ENCODE measurements at regions not wholly inside any gene's neighbourhood (a gene's known extent, or its start where the extent isn't known, plus 50 kb on each side); places are given as distances from the start of the nearest gene placed in this dataset.

- TF ChIP-seq ZNF449 (tag by site-specific recombination; IDR thresholded peaks at IDR 0.05), result no peak
- no peak for TF ChIP-seq ZBTB6 (tag by site-specific recombination; IDR thresholded peaks at IDR 0.05)
- TF ChIP-seq ZBTB1 (tag by site-specific recombination; IDR thresholded peaks at IDR 0.05), result no peak
- no peak for TF ChIP-seq ZNF571 (tag by site-specific recombination; IDR thresholded peaks at IDR 0.05)
- no peak for TF ChIP-seq ZNF792 (tag by site-specific recombination; IDR thresholded peaks at IDR 0.05)
- TF ChIP-seq, protein P1, sequence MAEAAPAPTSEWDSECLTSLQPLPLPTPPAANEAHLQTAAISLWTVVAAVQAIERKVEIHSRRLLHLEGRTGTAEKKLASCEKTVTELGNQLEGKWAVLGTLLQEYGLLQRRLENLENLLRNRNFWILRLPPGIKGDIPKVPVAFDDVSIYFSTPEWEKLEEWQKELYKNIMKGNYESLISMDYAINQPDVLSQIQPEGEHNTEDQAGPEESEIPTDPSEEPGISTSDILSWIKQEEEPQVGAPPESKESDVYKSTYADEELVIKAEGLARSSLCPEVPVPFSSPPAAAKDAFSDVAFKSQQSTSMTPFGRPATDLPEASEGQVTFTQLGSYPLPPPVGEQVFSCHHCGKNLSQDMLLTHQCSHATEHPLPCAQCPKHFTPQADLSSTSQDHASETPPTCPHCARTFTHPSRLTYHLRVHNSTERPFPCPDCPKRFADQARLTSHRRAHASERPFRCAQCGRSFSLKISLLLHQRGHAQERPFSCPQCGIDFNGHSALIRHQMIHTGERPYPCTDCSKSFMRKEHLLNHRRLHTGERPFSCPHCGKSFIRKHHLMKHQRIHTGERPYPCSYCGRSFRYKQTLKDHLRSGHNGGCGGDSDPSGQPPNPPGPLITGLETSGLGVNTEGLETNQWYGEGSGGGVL (tag by site-specific recombination; IDR thresholded peaks at IDR 0.05), result no peak
- no peak for TF ChIP-seq ZNF221 (tag by site-specific recombination; IDR thresholded peaks at IDR 0.05; ENCODE audit: borderline replicate concordance)
- TF ChIP-seq ZNF561 (tag by site-specific recombination; IDR thresholded peaks at IDR 0.05; ENCODE audit: borderline replicate concordance), result no peak
- H3K4me3 ChIP-seq (ENCODE audit: low read depth, low read length), result no peak overlapping the region
- H3K4me1 ChIP-seq (ENCODE audit: control insufficient read depth, insufficient read depth, low read length), result no peaks in the 10 kb centered on the region
- H3K9me3 ChIP-seq (ENCODE audit: control insufficient read depth, insufficient read depth, low read depth, low read length), result no peaks in the 10 kb centered on the region; the same call in 1 of the 2 replicates
- POLR2A ChIA-PET, result no interaction called here
- H3K27ac ChIP-seq (ENCODE audit: extremely low read depth, low read depth, low read length), result no peak overlapping the region
- H3K36me3 ChIP-seq (ENCODE audit: control insufficient read depth in 2 of 2, insufficient read depth in 1 of 2, low read length in 2 of 2), result no peaks in the 10 kb centered on the region
- CTCF ChIA-PET, result interaction anchor here (0.6 kb wide), 1 partner anchor 715 kb away, joined by 3 read pairs; no protein-coding TSS in a partner anchor
Measured at GRCh38 chrX:66544181-66544580, 94.7 kb downstream of the EDA2R start.

GRCh38 chrX:66504481-66504880, 134.4 kb downstream of the EDA2R start:
- TF ChIP-seq ZBTB17 (tag by site-specific recombination; IDR thresholded peaks at IDR 0.05) (no peak), ZNF132 (tag by site-specific recombination; IDR thresholded peaks at IDR 0.05; ENCODE audit: borderline replicate concordance) (no peak), ZNF529 (tag by site-specific recombination; IDR thresholded peaks at IDR 0.05; ENCODE audit: insufficient replicate concordance) (no peak), KLF16 (tag by site-specific recombination; IDR thresholded peaks at IDR 0.05) (no peak), ZNF514 (tag by site-specific recombination; IDR thresholded peaks at IDR 0.05) (no peak), ZNF175 (tag by site-specific recombination; IDR thresholded peaks at IDR 0.05) (no peak), MYNN (tag by site-specific recombination; IDR thresholded peaks at IDR 0.05; ENCODE audit: borderline replicate concordance) (no peak), ZNF146 (tag by site-specific recombination; IDR thresholded peaks at IDR 0.05) (no peak), IKZF3 (tag by site-specific recombination; IDR thresholded peaks at IDR 0.05) (no peak)
- TF ChIP-seq, protein P2, sequence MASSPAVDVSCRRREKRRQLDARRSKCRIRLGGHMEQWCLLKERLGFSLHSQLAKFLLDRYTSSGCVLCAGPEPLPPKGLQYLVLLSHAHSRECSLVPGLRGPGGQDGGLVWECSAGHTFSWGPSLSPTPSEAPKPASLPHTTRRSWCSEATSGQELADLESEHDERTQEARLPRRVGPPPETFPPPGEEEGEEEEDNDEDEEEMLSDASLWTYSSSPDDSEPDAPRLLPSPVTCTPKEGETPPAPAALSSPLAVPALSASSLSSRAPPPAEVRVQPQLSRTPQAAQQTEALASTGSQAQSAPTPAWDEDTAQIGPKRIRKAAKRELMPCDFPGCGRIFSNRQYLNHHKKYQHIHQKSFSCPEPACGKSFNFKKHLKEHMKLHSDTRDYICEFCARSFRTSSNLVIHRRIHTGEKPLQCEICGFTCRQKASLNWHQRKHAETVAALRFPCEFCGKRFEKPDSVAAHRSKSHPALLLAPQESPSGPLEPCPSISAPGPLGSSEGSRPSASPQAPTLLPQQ (tag by site-specific recombination; IDR thresholded peaks at IDR 0.05), result no peak
- TF ChIP-seq, protein P3, sequence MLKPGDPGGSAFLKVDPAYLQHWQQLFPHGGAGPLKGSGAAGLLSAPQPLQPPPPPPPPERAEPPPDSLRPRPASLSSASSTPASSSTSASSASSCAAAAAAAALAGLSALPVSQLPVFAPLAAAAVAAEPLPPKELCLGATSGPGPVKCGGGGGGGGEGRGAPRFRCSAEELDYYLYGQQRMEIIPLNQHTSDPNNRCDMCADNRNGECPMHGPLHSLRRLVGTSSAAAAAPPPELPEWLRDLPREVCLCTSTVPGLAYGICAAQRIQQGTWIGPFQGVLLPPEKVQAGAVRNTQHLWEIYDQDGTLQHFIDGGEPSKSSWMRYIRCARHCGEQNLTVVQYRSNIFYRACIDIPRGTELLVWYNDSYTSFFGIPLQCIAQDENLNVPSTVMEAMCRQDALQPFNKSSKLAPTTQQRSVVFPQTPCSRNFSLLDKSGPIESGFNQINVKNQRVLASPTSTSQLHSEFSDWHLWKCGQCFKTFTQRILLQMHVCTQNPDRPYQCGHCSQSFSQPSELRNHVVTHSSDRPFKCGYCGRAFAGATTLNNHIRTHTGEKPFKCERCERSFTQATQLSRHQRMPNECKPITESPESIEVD (tag by site-specific recombination; IDR thresholded peaks at IDR 0.05), result no peak
- no peak overlapping the region for H3K4me3 ChIP-seq (ENCODE audit: low read depth, low read length)
- CTCF ChIA-PET, result interaction anchor here (0.6 kb wide), 1 partner anchor 74 kb away, joined by 3 read pairs; no protein-coding TSS in a partner anchor

More at GRCh38 chrX:66504481-66504880, 134.4 kb downstream of the EDA2R start:
- POLR2A ChIA-PET, result no interaction called here
- no peak overlapping the region for H3K27ac ChIP-seq (ENCODE audit: extremely low read depth, low read depth, low read length)
- H3K9me3 ChIP-seq (ENCODE audit: control insufficient read depth, insufficient read depth, low read depth, low read length), result no peaks in the 10 kb centered on the region; the same call in none of the 2 replicates
- no peaks in the 10 kb centered on the region for H3K36me3 ChIP-seq (ENCODE audit: control insufficient read depth in 2 of 2, insufficient read depth in 1 of 2, low read length in 2 of 2)
- no peaks in the 10 kb centered on the region for H3K4me1 ChIP-seq (ENCODE audit: control insufficient read depth, insufficient read depth, low read length)
